ENCODE measurements at regions not wholly inside any gene's neighbourhood (a gene's known extent, or its start where the extent isn't known, plus 50 kb on each side); places are given as distances from the start of the nearest gene placed in this dataset.

- Mint-ChIP-seq H3K4me3 (no peak overlapping the region), H3K4me1 (ENCODE audit: low read depth) (no peaks in the 10 kb centered on the region), H3K27me3 (ENCODE audit: insufficient read depth) (peaks cover 2% of the 10 kb centered on the region), H3K9me3 (no peaks in the 10 kb centered on the region), H3K27ac (no peak overlapping the region), H3K36me3 (ENCODE audit: low read depth) (no peaks in the 10 kb centered on the region)
- intact Hi-C loops (cut with micrococcal nuclease) = no loop called here
- DNase-seq (ENCODE audit: low spot score) = no peak
These were observed 354.8 kb downstream of the MID1IP1 start for GRCh38 chrX:39156051-39156450.

GRCh38 chrX:39157006-39157405, 355.7 kb downstream of the MID1IP1 start:
- Mint-ChIP-seq H3K27me3 (ENCODE audit: insufficient read depth) (peaks cover 2% of the 10 kb centered on the region), H3K4me1 (ENCODE audit: low read depth) (peaks cover 7% of the 10 kb centered on the region), H3K36me3 (ENCODE audit: low read depth) (no peaks in the 10 kb centered on the region), H3K27ac (no peak overlapping the region), H3K9me3 (no peaks in the 10 kb centered on the region), H3K4me3 (no peak overlapping the region)
- intact Hi-C loops (cut with micrococcal nuclease) = no loop called here
- DNase-seq (ENCODE audit: low spot score) = no peak

GRCh38 chrX:39157796-39158195, 356.5 kb downstream of the MID1IP1 start:
- no peak for DNase-seq (ENCODE audit: low spot score)
- H3K36me3 Mint-ChIP-seq (ENCODE audit: low read depth) = no peaks in the 10 kb centered on the region
- no peak overlapping the region for H3K4me3 Mint-ChIP-seq
- no peak overlapping the region for H3K27ac Mint-ChIP-seq
- peaks cover 15% of the 10 kb centered on the region for H3K4me1 Mint-ChIP-seq (ENCODE audit: low read depth)
- peaks cover 2% of the 10 kb centered on the region for H3K27me3 Mint-ChIP-seq (ENCODE audit: insufficient read depth)
- intact Hi-C loops (cut with micrococcal nuclease) = no loop called here
- no peaks in the 10 kb centered on the region for H3K9me3 Mint-ChIP-seq

DNA sequence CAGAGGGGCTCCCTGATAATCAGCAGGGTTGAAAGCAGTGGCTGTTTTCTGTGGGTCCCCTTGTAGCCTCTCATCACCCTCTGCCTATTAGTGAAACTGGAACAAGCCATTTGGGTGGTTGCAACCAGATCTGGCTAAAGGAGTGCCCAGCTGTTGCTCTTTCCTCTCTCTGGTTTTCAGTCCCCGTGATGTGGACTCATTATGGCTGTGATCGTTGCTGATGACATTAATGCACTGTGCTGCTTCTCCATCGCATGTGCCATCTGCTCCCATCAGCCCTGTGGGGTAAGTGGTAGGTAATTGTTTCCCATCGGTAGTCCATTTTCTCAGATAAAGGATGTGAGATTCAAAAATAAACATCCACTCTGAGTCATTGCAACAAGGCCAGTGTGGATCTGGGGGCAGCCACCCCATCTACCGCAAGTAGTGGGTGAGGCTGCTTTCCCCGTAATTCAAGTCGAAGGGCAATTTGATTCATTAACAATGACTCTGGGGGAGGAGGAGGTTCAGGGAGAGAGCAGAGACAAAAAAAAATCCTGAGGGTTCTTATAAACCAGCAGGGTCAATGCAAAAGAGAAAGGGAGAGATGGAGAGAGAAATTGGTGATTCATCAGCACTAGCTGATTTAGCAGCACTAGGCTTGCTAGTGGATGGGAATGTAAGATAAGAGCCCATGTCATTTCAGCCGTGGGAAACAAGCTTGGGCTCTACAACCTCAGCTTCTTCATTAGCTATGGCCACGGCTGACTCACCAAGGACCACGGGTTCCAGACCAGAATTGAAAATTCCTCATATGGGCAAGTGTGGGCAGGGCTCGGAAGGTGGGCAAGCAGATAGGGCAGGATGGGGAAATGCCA, 357.8 kb downstream of the MID1IP1 start:
- intact Hi-C loops (cut with micrococcal nuclease) = no loop called here
- Mint-ChIP-seq H3K36me3 (ENCODE audit: low read depth) (no peaks in the 10 kb centered on the region), H3K4me1 (ENCODE audit: low read depth) (peaks cover 27% of the 10 kb centered on the region)

GRCh38 chrX:39159921-39160507, 358.8 kb downstream of the MID1IP1 start:
- Mint-ChIP-seq H3K36me3 (ENCODE audit: low read depth) (no peaks in the 10 kb centered on the region), H3K9me3 (no peaks in the 10 kb centered on the region), H3K27ac (no peak overlapping the region), H3K4me3 (no peak overlapping the region), H3K4me1 (ENCODE audit: low read depth) (peaks cover 34% of the 10 kb centered on the region), H3K27me3 (ENCODE audit: insufficient read depth) (peaks cover 2% of the 10 kb centered on the region)
- DNase-seq (ENCODE audit: low spot score) = no peak
- intact Hi-C loops (cut with micrococcal nuclease) = loop anchor here (5.0 to 10.0 kb wide), 4 partner anchors 147 to 455 kb away; no protein-coding TSS in a partner anchor

More for the DNA sequence above, 357.8 kb downstream of the MID1IP1 start:
- DNase-seq (ENCODE audit: low spot score) = no peak
- no peak overlapping the region for H3K27ac Mint-ChIP-seq
- H3K4me3 Mint-ChIP-seq = no peak overlapping the region
- no peaks in the 10 kb centered on the region for H3K9me3 Mint-ChIP-seq
- peaks cover 2% of the 10 kb centered on the region for H3K27me3 Mint-ChIP-seq (ENCODE audit: insufficient read depth)

DNA sequence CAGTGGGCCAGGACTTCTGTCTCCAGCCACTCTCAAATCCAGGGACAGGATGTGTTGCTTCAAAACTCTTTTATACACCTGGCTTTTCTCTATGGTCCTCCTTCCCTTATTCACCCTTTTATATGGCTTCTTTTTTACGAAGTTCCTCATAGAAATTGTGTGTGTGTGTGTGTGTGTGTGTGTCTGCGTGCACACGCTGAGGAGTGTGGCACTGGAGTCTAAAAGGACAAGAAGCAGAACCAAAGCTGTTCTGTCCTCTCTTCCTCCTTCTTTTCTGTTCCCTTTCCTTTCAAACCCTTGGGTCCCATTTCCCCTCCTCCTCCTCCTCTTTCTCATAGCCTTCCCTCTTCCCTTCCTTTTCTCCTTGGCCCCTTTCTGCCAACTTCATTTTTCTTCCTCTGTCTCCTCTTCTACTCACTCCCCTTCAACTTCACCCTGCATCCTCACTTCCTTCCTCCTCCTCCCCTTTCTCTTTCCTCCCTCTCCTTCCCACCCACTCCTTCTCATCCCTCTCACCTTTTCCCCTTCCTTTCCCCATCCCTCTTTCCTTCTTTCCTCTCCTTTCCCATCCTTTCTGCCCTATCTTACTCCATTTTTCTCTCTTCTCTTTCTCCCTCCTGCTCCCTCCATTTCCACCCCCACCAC, 360.5 kb downstream of the MID1IP1 start:
- peak overlapping the region; percentile 22 for H3K4me3 Mint-ChIP-seq
- H3K9me3 Mint-ChIP-seq = no peaks in the 10 kb centered on the region
- H3K27me3 Mint-ChIP-seq (ENCODE audit: insufficient read depth) = peaks cover 2% of the 10 kb centered on the region
- H3K27ac Mint-ChIP-seq = peak overlapping the region; percentile 71
- intact Hi-C loops (cut with micrococcal nuclease) = loop anchor here (2.0 to 10.0 kb wide), 7 partner anchors 35 to 453 kb away; no protein-coding TSS in a partner anchor
- peaks cover 45% of the 10 kb centered on the region for H3K4me1 Mint-ChIP-seq (ENCODE audit: low read depth)
- DNase-seq (ENCODE audit: low spot score) = no peak
- H3K36me3 Mint-ChIP-seq (ENCODE audit: low read depth) = no peaks in the 10 kb centered on the region

DNA sequence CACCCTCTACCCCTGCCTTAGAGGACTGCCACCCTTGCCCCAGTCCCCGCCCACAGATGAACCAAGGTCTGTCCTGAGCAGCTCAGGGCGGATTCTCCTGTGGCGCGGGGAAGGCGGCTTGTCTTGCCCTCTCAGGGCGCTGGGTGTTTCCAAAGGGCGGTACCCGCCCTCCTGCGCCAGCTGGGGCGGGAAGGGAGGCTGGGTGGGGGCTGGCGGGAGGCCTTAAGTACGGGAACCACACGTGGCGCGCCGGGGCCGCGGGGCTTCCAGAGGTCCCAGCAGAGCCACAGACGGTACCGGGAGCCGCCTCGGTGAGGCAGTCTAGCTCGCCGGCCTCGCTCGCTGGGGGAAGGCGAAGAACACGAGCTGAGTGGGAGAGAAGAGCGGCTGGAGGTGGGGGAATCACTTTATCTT, 361.1 kb downstream of the MID1IP1 start:
- H3K36me3 Mint-ChIP-seq (ENCODE audit: low read depth) = no peaks in the 10 kb centered on the region
- no peak for DNase-seq (ENCODE audit: low spot score)
- no peaks in the 10 kb centered on the region for H3K9me3 Mint-ChIP-seq
- H3K27me3 Mint-ChIP-seq (ENCODE audit: insufficient read depth) = peaks cover 2% of the 10 kb centered on the region
- intact Hi-C loops (cut with micrococcal nuclease) = loop anchor here (2.0 to 10.0 kb wide), 7 partner anchors 34 to 452 kb away; no protein-coding TSS in a partner anchor
- peak overlapping the region; percentile 22 for H3K4me3 Mint-ChIP-seq
- H3K27ac Mint-ChIP-seq = peak overlapping the region; percentile 71
- peaks cover 45% of the 10 kb centered on the region for H3K4me1 Mint-ChIP-seq (ENCODE audit: low read depth)

DNA sequence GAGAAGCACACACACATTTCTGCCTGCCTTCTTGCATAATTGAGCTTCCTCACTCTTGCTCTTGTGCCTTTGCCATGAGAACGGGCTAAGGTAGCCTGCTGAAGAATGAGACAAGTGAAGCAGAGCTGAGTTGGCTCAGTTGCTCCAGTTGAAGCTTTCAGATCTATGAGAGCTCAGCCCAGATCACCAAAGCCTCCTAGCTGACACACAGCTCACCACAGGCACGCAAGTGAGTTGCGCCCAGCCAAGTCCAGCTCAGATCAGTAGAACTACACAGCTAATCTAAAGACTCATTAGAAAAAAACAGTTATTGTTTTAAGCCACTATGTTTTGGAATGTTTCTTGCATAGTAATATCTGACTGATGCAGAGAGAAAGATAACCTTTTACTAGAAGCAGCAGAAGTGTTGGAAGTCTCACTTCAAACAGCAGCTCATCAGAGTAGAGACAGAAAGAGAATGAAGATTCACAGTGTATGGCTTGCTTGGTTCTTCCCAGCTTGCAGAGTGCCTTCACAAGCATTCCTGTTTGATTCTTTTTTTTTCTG, 362.4 kb downstream of the MID1IP1 start:
- no peak for DNase-seq (ENCODE audit: low spot score)
- Mint-ChIP-seq H3K4me1 (ENCODE audit: low read depth) (peaks cover 55% of the 10 kb centered on the region), H3K27ac (peak overlapping the region; percentile 73), H3K36me3 (ENCODE audit: low read depth) (no peaks in the 10 kb centered on the region), H3K4me3 (no peak overlapping the region), H3K9me3 (no peaks in the 10 kb centered on the region), H3K27me3 (ENCODE audit: insufficient read depth) (no peaks in the 10 kb centered on the region)
- intact Hi-C loops (cut with micrococcal nuclease) = loop anchor here (1.0 to 10.0 kb wide), 8 partner anchors 33 to 451 kb away; no protein-coding TSS in a partner anchor

DNA sequence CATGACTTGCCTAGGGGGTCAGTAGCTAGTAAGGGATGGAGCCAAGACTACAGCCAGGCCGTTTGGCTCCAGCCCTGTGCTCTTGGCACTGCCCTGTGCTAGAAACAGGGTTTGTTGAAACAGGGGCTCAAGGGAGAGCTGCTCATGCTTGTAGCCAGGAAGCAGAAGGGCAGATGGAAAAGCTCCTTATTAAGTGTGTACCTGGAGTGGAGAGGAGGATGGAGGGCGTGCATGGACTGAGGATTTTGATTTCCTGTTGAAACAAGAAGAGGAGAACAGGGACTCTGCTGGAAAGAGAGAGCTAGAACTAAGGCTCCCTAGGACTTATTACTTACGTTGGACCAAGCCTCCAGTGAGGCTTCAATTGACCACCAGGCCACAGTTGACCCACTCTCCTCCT, 363.0 kb downstream of the MID1IP1 start:
- peak overlapping the region; percentile 61 for H3K27ac Mint-ChIP-seq
- intact Hi-C loops (cut with micrococcal nuclease) = loop anchor here (5.0 to 10.0 kb wide), 4 partner anchors 143 to 451 kb away; no protein-coding TSS in a partner anchor
- no peaks in the 10 kb centered on the region for H3K36me3 Mint-ChIP-seq (ENCODE audit: low read depth)
- DNase-seq (ENCODE audit: low spot score) = no peak
- H3K9me3 Mint-ChIP-seq = no peaks in the 10 kb centered on the region
- no peaks in the 10 kb centered on the region for H3K27me3 Mint-ChIP-seq (ENCODE audit: insufficient read depth)
- no peak overlapping the region for H3K4me3 Mint-ChIP-seq
- peaks cover 55% of the 10 kb centered on the region for H3K4me1 Mint-ChIP-seq (ENCODE audit: low read depth)

DNA sequence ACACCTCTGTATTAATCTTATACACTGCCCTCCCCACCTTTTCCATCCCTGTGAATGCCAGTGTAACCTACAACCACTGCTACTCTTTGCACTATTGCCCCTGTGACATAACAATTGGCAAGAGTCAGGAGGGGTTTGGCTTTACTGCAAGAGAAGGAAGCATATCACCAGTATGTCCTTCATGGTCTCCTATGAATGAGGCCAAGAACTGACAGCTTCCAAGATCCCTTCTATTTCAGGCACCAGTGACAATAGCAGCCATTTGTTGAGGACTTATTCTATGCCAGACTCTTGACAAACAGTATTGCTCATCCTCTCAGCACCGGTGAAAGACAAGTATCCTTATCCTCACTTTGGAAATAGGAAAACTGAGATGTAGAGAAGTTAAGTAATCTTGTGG, 363.9 kb downstream of the MID1IP1 start:
- H3K9me3 Mint-ChIP-seq = no peaks in the 10 kb centered on the region
- intact Hi-C loops (cut with micrococcal nuclease) = loop anchor here (10.0 kb wide), 2 partner anchors 260 to 450 kb away; no protein-coding TSS in a partner anchor
- no peaks in the 10 kb centered on the region for H3K27me3 Mint-ChIP-seq (ENCODE audit: insufficient read depth)
- peaks cover 55% of the 10 kb centered on the region for H3K4me1 Mint-ChIP-seq (ENCODE audit: low read depth)
- no peaks in the 10 kb centered on the region for H3K36me3 Mint-ChIP-seq (ENCODE audit: low read depth)
- no peak overlapping the region for H3K4me3 Mint-ChIP-seq
- no peak for DNase-seq (ENCODE audit: low spot score)
- H3K27ac Mint-ChIP-seq = no peak overlapping the region

- H3K27me3 Mint-ChIP-seq (ENCODE audit: insufficient read depth) = no peaks in the 10 kb centered on the region
- no peak for DNase-seq (ENCODE audit: low spot score)
- no peaks in the 10 kb centered on the region for H3K36me3 Mint-ChIP-seq (ENCODE audit: low read depth)
- H3K4me3 Mint-ChIP-seq = no peak overlapping the region
- no peaks in the 10 kb centered on the region for H3K9me3 Mint-ChIP-seq
- intact Hi-C loops (cut with micrococcal nuclease) = loop anchor here (10.0 kb wide), 2 partner anchors 259 to 449 kb away; no protein-coding TSS in a partner anchor
- H3K4me1 Mint-ChIP-seq (ENCODE audit: low read depth) = peaks cover 55% of the 10 kb centered on the region
- peak overlapping the region; percentile 34 for H3K27ac Mint-ChIP-seq
These were observed 364.5 kb downstream of the MID1IP1 start for GRCh38 chrX:39165773-39166172.

GRCh38 chrX:39167791-39168190, 366.5 kb downstream of the MID1IP1 start:
- DNase-seq (ENCODE audit: low spot score) = no peak
- no peaks in the 10 kb centered on the region for H3K27me3 Mint-ChIP-seq (ENCODE audit: insufficient read depth)
- H3K4me3 Mint-ChIP-seq = no peak overlapping the region
- H3K9me3 Mint-ChIP-seq = no peaks in the 10 kb centered on the region
- intact Hi-C loops (cut with micrococcal nuclease) = loop anchor here (10.0 kb wide), 2 partner anchors 257 to 447 kb away; no protein-coding TSS in a partner anchor
- H3K4me1 Mint-ChIP-seq (ENCODE audit: low read depth) = peaks cover 40% of the 10 kb centered on the region
- no peaks in the 10 kb centered on the region for H3K36me3 Mint-ChIP-seq (ENCODE audit: low read depth)
- H3K27ac Mint-ChIP-seq = no peak overlapping the region
